NCI-H1436 (cell line): ENCODE measurements at regions not wholly inside any gene's neighbourhood (a gene's known extent, or its start where the extent isn't known, plus 50 kb on each side); places are given as distances from the start of the nearest gene placed in this dataset.

Experiments
- DNase-seq: peaks from one replicate; lab custom pipeline; 2025; lab: John Stamatoyannopoulos, UW

DNA sequence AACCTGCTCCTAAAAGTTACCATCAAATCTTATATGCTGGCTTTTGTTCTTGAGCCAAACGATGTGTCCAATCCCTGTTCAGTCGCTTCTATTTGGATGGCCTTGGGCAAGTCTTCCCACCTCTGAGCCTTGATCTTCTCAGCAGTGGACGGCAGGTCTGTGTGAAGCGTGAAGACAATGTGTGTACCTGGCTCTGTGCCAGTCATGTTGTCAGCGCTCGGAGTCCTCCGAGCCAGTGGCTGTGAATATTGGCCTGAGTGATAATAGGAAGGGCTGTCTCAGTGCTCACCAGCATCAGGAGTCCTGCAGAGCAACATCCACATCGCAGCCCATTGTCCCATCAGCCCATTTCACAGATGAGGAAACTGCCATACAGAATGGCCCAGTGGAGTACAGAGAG lies 219.0 kb downstream of the CDC5L start:
- no peak for DNase-seq

DNA sequence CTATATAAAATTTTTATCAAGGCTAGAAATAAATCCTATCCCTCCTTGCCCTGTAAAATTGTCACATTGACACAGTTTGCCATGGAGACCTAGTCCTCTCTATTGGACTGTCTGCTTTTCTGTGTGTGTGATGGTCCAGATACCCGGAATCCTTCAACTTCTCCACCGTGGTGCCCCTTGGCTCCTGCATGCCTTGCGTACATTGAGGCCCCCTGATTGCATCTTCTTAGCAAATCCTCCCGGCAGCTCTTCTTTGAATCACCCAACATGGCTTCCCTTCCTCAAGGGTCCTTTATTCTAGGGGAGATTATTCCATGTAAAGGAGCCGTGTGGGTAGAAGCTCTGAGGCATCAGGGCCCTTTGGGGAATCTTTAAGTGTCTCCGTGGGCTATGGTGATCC lies 219.5 kb downstream of the CDC5L start:
- no peak for DNase-seq

GRCh38 chr6:44608175-44608574 lies 220.7 kb downstream of the CDC5L start:
- DNase-seq = no peak

DNA sequence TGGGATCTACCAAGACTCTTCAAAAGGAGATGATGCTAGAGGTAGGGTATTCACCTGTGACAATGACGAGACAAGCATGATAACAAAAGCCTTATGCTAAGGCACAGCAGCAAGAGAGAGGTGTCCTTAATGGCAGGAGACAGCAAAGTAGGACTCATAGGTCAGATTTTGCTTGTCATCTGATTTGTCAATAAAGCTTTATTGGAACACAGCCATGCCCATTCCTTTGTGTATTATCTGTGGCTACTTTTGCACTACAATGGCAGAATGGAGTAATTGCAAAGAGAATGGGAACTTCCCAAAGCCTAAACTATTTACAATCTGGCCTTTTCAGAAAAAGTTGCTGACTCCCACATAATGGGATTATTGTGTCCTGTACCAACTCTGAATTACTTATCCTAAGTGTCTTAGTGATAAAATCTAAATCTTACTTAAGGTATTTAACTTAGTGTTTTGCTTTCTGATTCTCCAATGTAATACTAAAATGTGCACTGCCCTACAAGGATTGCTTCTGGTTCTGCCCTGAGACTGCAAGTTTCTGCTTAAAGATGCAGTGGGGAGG lies 221.6 kb downstream of the CDC5L start:
- DNase-seq = no peak

DNA sequence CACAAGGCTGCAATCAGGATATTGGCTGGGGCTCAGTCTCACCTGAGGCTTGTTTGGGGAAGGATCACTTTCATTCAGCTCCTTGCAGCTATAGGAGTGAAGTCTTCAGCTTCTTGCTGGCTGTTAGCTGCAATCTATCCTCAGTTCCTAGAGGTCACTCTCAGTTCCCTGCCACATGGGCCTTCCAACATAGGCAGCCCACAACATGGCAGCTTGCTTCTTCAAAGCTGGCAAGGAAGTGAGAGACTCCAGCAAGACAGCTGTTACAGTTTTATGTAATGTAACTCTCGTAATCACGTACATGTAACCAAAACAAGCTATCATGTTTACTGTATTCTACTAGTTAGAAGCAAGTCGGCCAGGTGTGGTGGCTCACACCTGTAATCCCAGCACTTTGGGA lies 226.9 kb downstream of the CDC5L start:
- DNase-seq = no peak

DNA sequence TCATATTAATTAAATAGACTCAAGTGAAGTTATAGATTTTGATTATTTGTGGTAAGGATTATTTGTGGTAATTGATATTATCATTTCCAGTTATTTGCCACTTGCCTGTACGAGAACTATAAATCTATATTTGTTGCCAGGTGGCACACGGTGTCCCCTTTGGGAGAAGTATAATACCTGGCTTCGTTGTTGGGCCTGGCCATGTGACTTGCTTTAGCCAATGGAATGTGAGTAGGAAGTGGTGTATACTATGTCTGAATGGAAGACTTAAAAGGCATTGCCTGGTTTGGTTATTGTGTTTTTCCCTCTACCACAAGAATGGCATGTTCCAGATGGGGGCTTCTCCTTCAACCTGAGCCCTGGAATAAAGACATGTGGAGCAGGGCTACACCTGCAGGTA lies 228.1 kb downstream of the CDC5L start:
- no peak for DNase-seq

DNA sequence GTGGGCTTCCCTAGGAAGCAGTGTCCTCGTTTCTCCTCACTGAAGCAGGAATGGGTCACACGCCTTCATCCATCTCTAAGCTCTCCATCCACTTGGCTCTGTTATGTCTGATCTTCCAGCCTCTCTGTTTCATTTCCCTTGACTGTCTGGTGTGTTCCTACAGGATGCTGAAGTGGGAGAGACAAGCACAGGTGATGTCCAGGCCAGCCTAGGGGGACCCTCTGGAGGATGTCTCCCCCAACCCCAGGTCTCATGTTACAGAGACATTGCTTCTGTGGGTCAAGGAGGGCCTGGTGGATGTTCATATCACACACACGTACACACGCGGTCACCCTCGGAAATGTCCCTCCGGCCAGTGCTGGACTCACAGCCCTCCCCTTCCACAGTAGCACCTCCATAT lies 229.9 kb downstream of the CDC5L start:
- no peak for DNase-seq

- DNase-seq = no peak
Observed at GRCh38 chr6:44618371-44618770, 230.9 kb downstream of the CDC5L start.

GRCh38 chr6:44620922-44621321 lies 233.4 kb downstream of the CDC5L start:
- DNase-seq = no peak

DNA sequence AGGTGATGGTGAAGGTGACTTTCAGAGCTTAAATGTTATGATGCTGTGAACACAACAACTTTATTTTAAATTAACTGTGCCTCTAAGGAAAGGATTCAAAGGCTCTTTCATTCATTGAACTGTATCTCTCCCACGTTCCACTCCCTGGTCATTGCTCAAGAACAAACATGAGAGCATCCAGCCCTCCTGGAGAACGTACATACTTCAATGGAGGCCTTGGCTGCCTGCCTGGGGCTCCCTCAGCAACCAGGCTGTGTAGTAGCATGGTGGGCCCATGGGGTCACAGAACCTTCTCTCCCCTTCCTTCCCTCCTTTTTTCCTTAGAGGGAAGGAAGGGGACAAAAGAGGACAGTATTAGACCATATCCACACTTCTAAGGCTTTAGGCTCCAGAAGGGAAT lies 234.3 kb downstream of the CDC5L start:
- DNase-seq = no peak

DNA sequence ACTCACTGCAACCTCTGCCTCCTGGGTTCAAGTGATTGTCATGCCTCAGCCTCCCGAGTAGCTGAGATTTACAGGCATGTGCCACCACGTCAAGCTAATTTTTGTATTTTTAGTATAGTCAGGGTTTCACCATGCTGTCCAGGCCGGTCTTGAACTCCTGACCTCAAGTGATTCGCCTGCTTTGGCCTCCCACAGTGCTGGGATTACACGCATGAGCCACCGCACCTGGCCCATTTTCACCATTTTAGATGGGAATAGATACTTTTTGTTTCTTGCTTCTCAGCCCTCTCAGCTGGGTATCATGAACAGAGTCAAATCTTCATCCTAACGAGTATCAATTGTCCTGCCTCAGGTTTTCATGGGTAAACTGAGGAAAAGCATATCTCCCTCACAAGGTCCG lies 235.0 kb downstream of the CDC5L start:
- no peak for DNase-seq

GRCh38 chr6:44622956-44623355 lies 235.4 kb downstream of the CDC5L start:
- DNase-seq = no peak

DNA sequence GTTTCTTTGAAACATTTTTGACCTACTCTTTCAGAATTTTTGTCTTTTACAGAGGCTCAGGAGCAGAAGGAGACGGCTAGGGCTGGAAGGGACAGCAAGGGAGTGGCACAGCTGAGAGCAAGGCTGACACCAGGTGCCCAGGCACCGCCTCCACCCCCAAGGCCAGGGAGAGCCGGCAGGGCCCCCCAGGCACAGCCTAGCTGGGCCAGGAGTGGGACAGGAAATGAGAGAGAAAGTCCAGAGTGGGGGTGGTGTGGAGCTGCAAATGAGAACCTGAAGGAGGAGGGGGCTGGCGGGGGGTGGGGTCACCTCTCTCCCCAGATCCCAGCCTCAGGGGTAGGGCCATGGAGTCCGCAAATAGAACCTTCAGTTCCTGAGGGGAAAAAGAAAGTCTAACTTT lies 236.7 kb downstream of the CDC5L start:
- no peak for DNase-seq

GRCh38 chr6:44624936-44625573 lies 237.5 kb downstream of the CDC5L start:
- DNase-seq = no peak

DNA sequence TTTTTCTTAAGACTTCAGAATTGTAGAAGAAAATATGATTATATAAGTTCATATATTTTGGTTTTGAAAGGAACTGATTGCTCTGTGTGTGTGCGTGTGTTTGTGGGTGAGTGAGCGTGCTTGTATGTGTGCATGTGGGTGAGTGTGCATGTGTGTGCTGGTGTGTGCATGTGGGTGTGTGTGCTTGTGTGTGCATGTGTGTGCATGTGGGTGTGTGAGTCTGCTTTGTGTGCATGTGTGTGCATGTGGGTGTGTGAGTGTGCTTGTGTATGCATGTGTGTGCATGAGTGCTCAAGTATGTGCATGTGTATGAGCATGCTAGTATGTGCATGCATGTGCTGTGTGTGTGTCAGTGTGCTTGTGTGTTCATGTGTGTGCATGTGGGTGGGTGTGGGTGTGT lies 238.5 kb downstream of the CDC5L start:
- no peak for DNase-seq

GRCh38 chr6:44626616-44627015 lies 239.1 kb downstream of the CDC5L start:
- DNase-seq = no peak

DNA sequence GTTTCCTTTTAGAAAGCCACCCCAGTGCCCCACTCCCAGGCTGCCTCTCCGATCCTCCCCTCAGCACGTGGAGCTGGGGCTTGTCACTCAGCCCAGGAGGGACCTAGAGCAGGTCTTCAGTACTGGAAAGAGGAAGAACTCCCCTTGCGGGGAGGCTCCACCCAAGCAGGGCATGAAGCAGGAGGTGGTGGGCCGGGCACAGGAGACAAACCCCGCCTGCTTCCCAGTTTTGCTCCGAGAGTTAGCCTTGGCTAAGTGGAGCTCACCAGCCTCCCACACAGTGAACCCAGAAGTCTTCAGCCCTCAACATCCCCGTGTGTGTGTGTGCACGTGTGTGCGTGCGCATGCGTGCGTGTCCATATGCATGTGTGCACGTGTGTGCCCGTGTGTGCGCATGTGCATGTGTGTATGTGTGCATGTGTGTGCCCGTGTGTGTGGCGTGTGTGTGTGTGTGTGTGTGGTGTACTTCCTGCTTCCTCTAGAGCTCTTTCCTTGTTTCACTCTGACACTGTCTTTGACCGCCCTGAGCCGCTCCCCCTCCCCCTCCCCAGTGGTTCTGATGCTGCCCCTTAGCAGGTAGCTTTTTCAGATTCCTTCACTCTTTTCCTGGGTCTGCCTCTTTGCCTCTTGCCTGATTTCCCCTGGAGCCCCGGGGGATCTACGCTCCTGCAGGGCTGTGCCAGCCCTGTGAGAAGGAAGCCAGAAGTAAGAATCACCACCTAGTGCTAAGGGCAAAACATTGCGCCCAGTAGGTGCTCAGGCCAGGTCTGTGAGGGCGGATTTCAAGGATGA lies 239.8 kb downstream of the CDC5L start:
- no peak for DNase-seq

DNA sequence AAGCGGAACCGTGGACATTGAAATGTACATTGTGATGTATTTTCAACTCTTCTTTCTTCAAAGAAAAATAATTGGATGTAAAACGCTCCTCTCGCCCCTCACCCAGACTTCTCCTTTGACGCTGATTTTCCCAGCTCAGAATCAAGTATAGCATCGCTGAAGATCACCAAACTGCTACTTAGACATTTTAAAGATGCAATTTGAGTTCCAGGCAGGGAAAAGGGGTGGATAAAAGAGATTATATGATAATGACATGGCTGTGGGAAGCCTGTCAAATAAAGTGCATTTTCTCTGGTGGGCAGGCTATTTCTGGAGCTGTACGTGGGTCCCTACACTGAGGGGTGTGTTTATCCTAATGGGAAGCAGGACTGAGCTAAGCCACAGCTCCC lies 240.4 kb downstream of the CDC5L start:
- DNase-seq = no peak

DNA sequence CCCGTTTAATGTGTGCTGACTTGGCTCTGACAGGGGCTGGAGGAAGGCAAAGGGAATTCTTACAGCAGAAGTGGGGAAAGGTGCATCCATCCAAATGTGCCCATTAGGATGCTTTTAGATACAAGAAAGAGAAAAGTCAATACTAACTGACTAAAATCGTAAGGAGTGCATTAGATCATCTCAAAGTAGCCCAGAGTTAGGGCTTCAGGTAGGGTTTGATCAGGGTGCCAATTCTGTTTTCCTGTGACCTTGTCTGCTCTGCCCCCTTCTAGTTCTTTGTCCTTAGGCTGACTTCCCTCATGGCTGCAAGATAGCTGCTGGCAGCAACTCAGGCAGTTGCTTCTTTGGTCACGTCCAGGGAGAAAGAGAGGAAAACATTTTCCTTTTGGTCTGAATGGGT lies 240.8 kb downstream of the CDC5L start:
- DNase-seq = no peak

- no peak for DNase-seq
Observed at GRCh38 chr6:44629636-44630035, 242.1 kb downstream of the CDC5L start.

DNA sequence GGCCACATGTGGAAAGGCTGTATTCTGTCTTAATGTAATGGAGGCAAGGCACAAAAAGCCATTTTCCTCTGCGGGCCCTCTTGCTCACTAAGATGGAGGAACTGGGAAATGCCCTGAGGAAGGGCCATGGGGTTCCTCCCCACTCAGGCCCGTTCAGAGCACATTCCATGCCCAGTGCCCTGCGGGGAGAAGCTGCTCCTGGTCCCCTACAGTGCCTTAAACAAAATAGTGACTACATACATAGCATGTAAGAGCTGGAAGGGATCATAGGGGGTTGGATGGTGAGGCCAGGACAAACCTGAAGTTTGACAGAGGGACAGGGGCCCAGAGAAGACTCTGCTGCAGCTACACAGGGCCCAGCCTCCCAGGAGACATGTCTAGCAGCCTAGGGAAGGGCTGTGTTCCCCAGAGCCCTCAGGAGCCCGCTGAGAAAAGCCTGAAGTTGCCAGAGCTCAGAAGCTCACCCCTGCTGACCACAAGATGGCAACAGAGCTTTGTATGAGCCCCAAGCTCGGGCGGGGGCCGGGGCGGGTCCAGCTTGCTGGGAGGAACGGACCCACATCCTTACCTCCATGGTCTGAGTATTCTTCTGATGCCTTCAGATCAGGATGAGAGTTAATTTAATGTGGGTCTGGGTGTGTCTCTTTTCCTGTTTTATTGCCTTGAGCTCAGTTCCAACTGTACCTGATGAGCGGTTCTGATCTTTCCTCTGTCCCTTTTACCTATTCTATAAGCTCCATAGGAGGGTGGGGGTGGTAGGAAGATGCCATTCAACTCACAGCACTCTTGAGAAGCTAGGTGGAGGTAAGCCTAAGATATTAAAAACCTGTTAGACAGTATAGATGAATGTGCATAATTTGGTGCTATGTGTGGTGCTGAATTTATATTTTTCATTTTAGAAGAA lies 242.9 kb downstream of the CDC5L start:
- peak; percentile 41 for DNase-seq

DNA sequence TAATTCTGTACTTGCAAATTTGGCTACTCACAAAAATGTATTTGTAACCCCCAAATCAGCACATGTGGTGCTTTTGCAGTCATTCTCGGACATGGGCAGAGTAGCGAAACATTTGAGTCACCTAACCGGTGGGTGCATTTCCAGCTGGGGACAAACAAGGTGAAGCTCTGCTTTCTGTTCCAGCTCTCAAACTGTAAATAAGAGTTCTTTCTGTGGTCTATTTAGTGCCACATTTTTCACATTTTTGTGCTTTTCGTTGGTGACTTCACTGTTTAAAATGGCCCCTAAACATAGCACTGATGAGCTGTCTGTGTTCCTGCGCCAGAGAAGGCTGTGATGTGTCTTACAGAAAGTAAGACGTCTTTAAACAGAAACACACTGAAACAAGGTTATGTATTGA lies 244.5 kb downstream of the CDC5L start:
- DNase-seq = no peak

DNA sequence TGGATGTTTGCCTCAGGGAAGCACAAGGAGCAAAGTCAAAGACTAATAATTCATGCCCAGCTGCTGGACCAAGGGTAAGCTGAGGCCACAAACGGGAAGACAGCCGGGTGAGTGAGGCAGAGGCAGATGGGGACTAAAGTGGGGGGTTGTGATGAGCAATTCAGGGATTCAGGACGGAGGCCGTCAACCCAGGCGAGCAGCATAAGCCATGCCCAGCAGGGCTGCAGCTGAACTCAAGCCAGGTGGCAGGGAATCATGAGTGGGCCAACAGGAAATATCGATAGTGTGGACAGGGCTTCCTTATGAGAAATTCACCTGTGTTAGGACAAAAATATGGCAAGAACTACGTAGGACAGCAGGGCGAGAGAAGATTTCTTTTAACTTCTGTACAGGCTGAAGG lies 246.8 kb downstream of the CDC5L start:
- no peak for DNase-seq
